ENCODE measurements at regions not wholly inside any gene's neighbourhood (a gene's known extent, or its start where the extent isn't known, plus 50 kb on each side); places are given as distances from the start of the nearest gene placed in this dataset.
A peak's percentile ranks its signal among the peaks of the same experiment; 100 is the strongest.
"Not testable (repeated sequence)": the region's sequence is repeated elsewhere in the genome, so short reads cannot be mapped to it uniquely, and the experiment has no call there.

- no peak for DNase-seq
These were observed 551.9 kb upstream of the SLC10A2 start for GRCh38 chr13:103618151-103618550.

GRCh38 chr13:103615771-103616170 is 549.6 kb upstream of the SLC10A2 start:
- DNase-seq: no peak

- DNase-seq: no peak
These were observed 548.5 kb upstream of the SLC10A2 start for GRCh38 chr13:103614761-103615160.

GRCh38 chr13:103607995-103608394 is 541.8 kb upstream of the SLC10A2 start:
- DNase-seq: no peak

- DNase-seq: no peak
These were observed 539.5 kb upstream of the SLC10A2 start for GRCh38 chr13:103605546-103606326.

GRCh38 chr13:103599870-103600269 is 533.7 kb upstream of the SLC10A2 start:
- DNase-seq: not testable (repeated sequence)

GRCh38 chr13:103598671-103599070 is 532.5 kb upstream of the SLC10A2 start:
- no peak for DNase-seq

GRCh38 chr13:103573446-103573845 is 507.2 kb upstream of the SLC10A2 start:
- DNase-seq: no peak

GRCh38 chr13:103568314-103568713 is 502.1 kb upstream of the SLC10A2 start:
- DNase-seq: no peak

- DNase-seq: no peak
These were observed 491.7 kb upstream of the SLC10A2 start for GRCh38 chr13:103557878-103558277.

GRCh38 chr13:103556681-103557080 is 490.5 kb upstream of the SLC10A2 start:
- DNase-seq: peak; percentile 52

- no peak for DNase-seq
These were observed 481.7 kb upstream of the SLC10A2 start for GRCh38 chr13:103547914-103548313.

- DNase-seq: no peak
These were observed 480.1 kb upstream of the SLC10A2 start for GRCh38 chr13:103546271-103546670.

- no peak for DNase-seq
These were observed 476.4 kb upstream of the SLC10A2 start for GRCh38 chr13:103542648-103543047.

GRCh38 chr13:103540382-103540765 is 474.2 kb upstream of the SLC10A2 start:
- DNase-seq: peak; percentile 65

- DNase-seq: peak; percentile 73
These were observed 473.6 kb upstream of the SLC10A2 start for GRCh38 chr13:103539721-103540381.

GRCh38 chr13:103539265-103539664 is 473.0 kb upstream of the SLC10A2 start:
- DNase-seq: peak; percentile 100

- DNase-seq: no peak
These were observed 471.4 kb upstream of the SLC10A2 start for GRCh38 chr13:103537616-103538015.

GRCh38 chr13:103531278-103531677 is 465.1 kb upstream of the SLC10A2 start:
- no peak for DNase-seq

- DNase-seq: no peak
These were observed 462.2 kb upstream of the SLC10A2 start for GRCh38 chr13:103528437-103528836.

- DNase-seq: no peak
These were observed 459.3 kb upstream of the SLC10A2 start for GRCh38 chr13:103525530-103525929.

GRCh38 chr13:103523858-103524257 is 457.6 kb upstream of the SLC10A2 start:
- no peak for DNase-seq

GRCh38 chr13:103521532-103521931 is 455.3 kb upstream of the SLC10A2 start:
- DNase-seq: no peak

- no peak for DNase-seq
These were observed 451.5 kb upstream of the SLC10A2 start for GRCh38 chr13:103517768-103518102.
